HG02884 (cell line): ENCODE measurements at regions not wholly inside any gene's neighbourhood (a gene's known extent, or its start where the extent isn't known, plus 50 kb on each side); places are given as distances from the start of the nearest gene placed in this dataset.
A peak's percentile ranks its signal among the peaks of the same experiment; 100 is the strongest.

ENCODE experiments used
- ATAC-seq: cut with Tn5 transposase; IDR thresholded peaks from one replicate; pipeline ENCODE4 v1.9.1; 2021; ENCODE audit warnings: mild to moderate bottlenecking, moderate library complexity; ENCODE audit not compliant: unreplicated experiment

DNA sequence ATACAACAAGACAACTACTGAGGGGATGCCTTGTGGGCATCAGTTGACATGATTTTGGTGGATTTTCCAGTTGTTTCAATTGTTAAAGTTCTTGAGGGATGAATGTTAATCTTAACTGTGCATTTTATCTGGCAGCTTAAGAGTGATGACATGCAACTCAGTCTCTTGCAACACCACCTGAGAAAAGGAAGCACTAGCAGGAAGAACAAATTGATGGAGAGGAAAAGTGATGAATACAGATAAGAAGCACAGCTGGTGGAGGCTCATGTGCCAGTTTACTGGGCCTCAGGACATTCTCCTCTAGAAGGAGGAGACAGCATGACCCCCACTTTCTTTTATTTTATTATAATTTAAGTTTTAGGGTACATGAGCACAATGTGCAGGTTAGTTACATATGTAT is 341.3 kb upstream of the RBMY1B start:
- ATAC-seq = no peak

DNA sequence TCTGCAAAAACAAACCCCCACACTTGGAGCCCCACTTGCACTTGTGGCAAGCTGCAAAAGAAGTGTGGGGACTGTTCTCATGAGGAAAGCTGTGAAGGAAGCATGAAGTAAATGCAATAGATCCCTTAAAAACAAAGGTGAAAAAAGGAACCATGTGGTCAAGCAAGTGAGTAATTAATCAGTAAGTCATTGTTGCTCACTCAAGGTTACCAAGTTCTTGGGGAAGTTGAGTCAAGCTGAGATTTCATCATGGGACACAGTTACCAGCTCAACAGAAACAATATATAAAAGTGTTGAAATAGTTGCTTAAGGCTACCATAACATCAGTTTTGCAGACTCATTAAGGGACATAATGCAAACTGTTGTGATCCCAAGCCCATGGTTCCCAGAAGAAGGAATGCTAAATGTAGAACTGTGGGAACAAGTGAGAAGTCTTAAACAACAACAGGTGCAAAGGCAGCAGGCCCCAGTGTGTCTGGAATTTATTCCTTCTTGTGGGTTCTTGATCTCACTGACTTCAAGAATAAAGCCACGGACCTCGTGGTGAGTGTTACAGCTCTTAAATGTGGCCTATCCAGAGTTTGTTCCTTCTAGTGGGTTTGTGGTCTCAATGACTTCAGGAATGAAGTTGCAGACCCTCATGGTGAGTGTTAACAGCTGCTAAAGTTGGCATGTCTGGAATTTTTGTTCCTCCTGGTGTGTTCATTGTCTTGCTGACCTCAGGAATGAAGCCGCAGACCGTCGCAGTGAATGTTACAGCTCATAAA is 336.3 kb upstream of the RBMY1B start:
- no peak for ATAC-seq

DNA sequence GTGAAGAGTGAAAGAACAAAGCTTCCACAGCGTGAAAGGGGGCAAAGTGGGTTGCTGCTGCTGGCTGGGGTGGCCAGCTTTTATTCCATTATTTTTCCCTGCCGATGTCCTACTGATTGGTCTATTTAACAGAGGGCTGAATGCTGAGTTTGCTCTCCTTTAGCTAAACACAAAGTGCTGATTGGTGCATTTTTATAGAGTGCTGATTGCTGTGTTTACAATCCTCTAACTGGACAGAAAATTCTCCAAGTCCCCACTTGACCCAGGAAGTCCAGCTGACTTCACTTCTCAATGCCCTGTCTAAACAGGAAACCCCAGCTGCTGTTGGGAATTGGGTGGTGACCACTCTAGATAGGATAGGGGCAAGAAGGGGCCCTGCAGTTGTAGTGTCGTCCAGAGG is 335.6 kb upstream of the RBMY1B start:
- ATAC-seq = no peak

DNA sequence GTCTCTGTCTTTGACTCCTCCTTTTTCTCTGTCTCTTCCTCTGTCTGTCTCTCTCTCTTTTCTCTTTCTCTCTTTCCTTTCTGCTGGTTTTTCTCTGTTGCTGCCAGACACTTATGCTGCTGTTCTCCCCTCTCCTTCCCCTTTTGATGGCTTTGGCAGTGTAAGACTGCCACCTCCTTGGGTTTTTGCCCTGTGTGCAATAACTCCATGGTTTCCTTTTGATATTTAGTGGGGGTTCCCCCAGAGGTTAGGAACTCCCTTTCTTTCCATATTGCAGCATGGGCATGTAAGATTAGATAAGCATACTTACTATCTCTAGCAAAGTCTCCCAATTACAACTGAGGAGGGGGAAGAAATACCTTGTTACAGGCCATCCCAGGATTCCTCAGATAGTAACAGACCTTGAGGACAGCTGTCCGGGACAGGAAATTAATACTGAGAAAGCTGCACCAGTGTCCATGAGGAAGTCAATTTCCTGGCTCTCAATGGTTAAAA is 333.8 kb upstream of the RBMY1B start:
- ATAC-seq = no peak

DNA sequence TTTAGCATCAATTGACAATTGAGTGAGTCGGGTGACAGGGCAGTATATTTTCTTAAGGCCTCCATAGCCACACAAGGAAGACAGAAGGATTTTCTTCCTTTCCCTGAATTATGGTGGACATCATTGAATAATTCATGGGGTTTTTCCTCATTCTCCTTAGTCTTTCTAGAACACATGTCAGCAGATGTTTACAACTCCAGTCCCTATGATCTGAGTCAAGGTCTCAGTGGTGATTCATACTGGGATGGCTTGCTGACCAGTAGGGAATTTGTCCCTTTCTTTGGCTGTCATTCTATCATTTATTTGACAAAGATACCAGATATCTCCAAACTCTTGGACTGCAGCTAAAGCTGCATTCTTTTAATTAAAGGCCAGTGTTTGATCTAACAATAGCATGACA is 332.9 kb upstream of the RBMY1B start:
- ATAC-seq = no peak

DNA sequence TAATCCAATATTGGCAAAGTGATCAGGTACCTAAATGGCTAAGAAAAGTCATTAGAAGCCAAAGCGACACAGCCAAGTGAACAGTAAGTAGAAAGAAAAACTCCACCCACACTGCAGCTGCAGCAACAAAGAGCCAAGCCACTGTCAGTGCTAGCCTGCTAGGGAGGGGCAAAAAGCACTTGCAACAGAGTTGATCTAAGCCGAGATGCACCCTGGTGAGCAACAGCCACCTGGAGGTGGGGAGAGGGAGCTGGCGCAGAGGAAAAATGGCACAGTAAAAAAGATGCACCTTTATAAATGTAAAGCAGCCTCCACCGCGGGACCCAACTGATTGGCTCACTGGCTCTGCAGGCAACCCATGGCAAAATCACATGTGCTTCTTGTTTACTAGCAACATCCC is 330.2 kb upstream of the RBMY1B start:
- no peak for ATAC-seq

DNA sequence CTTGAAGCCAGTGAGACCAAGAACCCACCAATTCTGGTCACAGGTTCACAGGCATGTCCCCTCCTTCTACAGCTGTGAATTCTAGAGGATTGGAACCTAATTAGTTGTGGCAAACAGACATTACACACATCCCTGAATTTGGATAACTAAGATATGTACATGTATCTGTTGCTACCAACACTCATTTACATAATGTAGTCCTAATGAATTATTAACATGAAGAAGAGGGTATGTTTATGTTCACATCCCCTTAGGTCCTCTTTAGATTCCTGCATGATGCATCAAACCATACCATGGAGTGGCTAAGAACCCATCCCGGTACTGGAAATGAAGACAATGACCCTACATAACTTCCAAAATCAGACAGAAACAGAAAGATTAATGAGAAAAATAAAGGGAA is 326.9 kb upstream of the RBMY1B start:
- ATAC-seq = no peak

DNA sequence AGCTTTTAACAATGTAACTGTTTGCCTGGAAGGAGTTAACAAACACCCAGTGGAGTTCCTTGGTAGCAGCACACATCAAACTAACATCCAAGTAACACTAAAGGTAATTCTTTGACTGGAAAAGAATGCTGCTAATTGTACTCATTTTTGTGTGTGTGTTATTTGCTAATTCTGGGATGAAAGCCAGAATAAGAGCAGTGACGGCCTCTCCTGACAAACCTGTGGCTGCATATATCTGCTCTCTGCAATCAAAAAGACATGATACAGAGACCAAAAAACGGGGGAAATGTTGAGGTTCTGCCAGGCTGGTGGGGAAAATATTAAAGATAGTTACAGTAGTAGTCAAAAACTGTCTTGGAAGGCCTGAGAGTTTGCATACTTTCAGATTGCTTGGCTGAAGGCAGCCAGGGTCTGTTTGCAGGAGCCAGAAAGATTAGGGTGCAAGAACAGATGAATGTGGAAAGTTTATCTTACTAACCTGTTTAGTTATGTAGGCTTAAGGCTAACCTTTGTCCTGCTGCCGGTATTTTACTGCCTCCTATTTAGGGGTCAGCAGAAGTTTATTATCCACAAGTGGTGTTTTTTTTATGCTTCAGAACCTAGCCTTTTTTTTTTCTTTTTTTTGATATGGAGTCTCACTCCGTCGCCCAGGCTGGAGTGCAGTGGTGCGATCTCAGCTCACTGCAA is 325.6 kb upstream of the RBMY1B start:
- ATAC-seq = no peak

DNA sequence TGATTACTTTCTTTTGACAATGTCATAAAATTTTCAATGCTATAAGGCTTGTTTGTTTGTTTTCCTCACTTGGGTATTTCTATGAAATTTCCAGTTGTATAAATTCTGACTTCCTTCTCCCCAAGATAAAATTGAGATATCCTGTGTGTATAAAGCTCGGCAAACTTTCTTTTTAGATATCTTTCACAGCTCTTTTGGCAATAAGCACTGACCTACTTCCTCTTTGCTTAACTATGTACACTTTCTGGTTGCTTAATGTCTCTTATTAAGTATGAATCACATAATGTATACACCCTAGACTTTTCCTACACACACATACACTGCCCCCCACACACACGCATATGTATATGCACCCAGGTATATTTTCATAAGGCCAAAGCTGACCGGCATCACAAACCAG is 318.4 kb upstream of the RBMY1B start:
- no peak for ATAC-seq

DNA sequence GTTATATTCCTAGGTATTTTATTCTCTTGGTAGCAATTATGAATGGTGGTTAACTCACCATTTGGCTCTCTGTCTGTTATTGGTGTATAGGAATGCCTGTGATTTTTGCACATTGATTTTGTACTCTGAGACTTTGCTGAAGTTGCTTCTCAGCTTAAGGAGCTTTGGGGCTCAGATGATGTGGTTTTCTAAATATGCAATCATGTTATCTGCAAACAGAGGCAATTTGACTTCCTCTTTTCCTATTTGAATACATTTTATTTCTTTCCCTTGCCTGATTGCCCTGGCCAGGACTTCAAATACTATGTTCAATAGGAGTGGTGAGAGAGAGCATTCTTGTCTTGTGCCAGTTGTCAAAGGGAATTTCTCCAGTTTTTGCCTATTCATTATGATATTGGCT is 310.9 kb upstream of the RBMY1B start:
- ATAC-seq = no peak

DNA sequence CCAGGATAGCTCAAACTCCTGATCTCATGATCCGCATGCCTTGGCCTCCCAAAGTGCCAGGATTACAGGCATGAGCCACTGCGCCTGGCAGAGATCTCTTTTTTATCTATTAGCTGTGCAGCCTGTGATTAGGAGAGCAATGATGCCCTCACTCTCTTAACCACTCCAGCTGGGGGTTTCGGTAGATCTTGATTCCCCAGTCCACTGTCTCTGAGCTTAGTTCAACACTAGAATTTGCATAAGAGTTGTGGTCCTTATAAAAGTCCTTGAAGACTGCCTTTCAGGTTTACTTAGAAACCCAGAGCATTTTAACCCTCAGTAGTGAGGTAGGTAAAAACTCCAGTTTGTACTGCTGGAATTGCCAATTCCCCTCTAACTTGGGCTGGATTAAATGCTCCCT is 283.3 kb upstream of the RBMY1B start:
- peak; percentile 73 for ATAC-seq

DNA sequence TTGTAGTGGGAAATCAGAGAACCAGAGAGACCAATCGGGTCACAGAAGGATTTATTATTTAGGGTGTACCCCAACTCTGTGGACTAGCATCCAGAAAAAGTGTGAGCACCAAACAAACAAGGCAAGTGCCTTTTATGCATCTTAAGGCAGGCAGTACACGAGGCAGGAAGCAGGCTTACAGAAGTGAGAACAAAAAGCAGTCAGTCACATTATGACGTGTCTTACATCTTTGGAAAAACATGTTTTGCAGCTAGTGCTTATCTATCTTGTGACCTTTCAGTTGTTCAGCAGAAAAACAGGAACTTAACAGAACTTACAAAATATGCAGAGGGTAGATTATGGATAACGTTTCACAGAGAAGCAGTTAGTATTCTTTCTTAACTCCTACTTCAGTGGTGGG is 270.9 kb upstream of the RBMY1B start:
- ATAC-seq = peak; percentile 95

DNA sequence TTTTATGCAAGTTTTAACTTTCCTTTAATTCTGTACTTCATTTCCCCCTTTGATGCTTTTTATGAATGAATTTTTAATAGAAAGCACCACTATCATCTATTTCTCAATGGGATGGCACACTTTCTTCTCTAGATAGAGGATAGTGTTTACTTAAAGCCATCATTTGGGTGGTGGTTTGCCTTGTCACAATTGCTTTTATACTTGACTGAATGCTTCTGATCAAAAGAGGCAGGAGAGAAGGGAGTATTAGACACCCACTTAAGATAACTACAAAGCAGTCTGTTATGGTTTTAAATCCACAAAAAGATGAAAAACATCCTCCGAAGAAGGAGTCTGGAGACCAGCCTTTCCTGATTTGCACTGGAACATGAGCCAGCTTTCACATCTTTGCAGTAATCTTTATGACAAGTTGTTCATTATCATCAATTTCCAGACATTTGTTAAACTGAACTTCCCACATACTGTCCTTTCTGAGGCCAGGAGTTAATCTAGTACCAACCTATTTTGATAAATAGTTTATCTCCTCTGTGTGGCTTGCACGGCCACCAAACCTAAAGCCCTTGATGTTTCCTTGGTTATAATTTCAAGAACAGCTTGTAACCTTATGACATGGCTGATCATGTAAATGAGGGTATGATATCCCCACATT is 270.4 kb upstream of the RBMY1B start:
- no peak for ATAC-seq

DNA sequence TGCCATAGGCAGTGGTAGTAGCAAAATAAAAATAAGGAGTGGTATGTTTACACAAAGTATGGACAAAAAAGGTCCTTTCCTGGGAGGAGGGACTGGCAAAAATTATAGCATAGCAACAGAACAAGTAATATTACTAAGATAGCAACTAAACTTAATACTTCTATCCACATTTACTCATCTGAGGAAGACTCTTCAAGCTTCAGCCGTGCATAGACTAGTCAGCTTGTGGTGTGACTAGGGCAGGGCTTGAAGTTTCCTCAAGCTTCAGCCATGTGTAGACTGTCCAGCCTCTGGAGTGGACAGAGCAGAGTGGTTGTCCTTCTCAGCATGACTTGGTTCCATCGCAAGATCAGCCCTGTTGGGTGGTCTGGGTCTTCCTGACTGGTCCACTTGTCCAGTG is 268.3 kb upstream of the RBMY1B start:
- ATAC-seq = no peak

DNA sequence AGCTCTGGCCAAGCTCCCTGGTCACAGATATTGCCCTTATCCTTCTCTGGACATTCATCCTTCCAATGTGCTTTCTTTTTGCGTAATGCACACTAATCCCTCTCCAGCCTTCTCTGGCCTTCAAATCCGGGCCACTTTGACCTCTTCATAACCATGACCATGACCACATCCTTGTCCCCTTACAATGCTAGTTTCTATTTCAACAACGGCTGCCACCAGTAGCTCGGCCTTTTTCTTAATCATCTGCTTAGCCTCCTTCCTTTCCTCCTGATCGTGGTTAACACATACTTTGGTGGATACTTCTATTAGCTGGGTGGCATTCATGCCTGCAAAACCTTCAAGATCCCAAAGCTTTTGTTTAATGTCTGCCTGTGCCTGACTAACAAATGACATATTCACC is 264.4 kb upstream of the RBMY1B start:
- ATAC-seq = no peak

DNA sequence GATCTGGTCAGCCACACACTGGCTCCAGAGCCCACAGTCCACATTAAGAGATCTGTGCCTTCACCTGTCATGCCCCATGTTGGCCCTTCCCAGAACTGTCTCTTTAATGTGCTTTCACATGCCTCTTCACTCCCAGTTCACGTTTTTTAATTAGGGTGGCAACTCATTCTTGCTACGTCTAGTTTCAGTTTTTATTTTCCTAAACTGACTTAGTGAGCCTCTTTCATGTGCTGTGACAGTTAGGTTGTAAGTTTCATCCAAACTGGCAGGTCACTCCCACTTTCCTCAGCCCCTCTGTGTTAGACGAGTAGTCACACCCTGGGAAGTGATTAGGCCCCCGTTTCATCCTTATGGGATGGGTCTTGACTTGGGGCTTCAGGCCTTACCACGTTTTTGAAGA is 262.5 kb upstream of the RBMY1B start:
- ATAC-seq = no peak

DNA sequence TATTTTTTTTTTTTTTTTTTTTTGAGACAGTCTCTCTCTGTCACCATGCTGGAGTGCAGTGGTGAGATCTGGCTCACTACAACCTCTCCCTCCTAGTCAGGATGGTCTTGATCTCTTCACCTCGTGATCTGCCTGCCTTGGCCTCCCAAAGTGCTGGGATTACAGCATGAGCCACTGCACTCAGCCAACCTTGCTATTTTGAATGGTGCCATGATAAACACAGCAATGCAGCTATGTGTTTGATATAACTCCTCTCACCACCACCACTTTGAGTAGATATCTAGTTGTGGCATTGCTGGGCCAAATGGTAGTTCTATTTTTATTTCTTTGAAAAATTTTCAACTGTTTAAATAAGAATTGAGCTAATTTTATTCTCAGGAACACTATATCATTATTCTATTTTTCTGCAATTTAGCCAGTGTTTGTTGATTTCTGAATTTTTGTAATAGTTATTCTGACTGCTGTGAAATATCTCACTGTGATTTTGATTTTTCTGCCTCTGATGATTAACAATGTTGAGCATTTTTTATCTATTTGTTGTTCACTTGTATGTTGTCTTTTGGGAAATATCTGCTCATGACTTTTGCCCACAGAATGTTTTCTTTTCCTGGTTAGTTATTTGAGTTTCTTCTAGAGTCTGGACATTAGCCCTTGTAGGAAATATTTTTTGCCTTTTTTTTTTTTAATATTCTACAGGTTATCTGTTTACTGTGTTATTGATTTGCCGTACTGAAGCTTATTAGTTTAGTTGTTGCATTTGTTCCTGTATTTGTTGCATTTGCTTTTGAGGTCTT is 257.5 kb upstream of the RBMY1B start:
- ATAC-seq = no peak

DNA sequence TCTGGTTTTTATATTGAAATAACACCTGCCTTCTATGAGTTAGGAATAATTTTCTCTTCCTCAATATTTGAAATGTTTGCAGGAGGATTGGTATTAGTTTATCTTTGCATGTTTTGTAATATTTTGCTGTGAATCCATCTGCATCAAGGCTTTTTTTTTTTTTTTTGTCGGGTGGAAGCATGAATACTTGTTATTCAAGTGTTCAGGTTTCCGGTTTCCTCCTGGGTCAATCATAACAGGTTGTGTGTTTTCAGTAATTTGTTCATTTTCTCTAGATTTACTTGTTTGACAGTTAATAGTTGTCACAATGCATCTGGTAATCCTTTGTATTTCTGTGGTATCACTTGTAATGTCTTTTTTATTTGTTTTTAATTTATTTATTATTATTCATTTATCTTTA is 256.7 kb upstream of the RBMY1B start:
- ATAC-seq = no peak

DNA sequence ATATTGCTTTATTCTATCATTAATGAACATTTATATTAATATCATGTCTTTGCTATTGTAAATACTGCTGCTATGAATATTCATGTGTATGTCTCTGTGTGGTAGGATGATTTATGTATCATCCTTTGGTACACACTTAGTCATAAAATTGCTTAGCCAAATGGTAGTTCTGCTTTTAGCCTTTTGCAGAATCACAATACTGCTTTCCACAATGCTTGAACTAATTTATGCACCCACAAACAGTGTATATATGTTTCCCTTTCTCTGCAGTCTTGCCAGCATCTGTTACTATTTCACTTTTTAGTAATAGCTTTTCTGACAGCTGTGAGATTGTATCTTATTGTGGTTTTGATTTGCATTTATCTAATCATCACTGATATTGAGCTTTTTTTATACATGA is 254.3 kb upstream of the RBMY1B start:
- ATAC-seq = peak; percentile 92

DNA sequence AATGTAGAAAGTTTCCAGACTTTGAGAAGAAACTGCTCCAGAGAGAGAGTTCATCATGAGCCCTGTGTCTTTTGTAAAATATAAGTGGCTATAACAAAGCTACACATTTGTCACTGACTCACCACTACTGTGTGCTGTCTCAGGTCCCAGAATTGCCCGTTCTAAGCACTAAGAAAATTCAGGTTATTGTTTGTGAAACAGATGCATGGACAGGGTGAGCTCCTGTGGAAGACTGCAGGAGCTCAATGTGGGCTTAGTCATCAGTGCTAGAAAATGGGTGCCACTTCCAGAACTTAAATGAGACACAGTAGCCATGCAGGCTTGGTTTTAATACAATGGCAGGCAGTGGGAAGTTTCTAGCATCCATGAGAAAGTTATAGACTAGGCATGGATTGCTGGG is 251.4 kb upstream of the RBMY1B start:
- ATAC-seq = no peak

DNA sequence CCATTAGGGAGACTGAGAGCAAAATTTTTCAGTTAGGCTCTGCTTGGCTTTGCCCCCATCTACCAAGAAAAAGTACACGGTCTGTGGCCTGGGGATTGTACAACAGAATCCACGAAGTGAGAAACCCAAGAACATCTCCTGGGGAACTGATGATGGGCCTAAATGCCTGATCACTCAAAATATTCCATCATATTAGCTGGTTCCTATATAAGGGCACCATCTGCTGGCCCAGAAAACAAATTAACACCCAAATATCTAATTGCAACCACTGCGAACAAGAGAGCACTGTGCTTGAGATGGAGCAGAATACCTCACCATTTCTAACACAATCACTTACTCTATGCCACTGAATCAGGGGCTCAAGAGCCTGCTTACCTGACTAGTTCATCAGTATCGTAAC is 250.8 kb upstream of the RBMY1B start:
- no peak for ATAC-seq
